ENCODE measurements at regions not wholly inside any gene's neighbourhood (a gene's known extent, or its start where the extent isn't known, plus 50 kb on each side); places are given as distances from the start of the nearest gene placed in this dataset.

GRCh38 chr17:12523244-12523643, 142.4 kb upstream of the MYOCD start:
- peak; percentile 3 for DNase-seq (ENCODE audit: low spot score)

DNA sequence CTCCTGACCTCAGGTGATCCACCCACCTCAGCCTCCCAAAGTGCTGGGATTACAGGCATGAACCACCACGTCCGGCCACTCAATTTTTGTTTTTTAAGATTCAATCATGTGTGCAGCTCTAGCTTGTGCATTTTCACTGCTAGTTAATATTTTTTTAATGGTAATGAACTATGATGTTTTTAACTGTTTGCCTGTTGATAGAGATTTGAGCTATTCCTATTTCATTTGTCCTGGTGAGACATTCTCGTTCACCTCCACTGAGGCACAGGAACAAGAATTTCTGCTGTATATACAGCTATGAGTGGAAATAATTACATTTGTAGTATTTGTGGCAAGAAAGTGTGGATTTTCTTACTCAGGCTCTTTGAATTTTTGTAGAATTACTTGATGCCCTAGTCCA, 137.7 kb upstream of the MYOCD start:
- no peak for DNase-seq (ENCODE audit: low spot score)

DNA sequence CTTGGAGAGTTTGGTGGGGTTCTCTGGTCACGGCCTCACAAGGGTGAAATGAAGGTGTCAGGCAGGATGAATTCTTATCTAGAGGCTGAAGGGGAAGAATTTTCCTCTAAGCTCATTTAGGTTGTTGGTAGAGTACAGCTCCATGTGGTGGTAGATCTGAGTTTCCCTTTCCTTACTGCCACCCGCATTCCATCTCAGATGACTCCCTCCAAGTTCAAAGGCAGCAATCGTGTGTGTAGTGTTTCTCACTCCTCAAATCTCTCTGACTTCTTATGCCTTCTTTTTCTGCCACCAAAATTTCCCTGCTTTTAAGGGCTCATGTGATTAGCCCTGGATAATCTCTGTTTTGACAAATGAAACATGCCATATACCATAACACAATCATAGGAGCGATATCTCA, 135.5 kb upstream of the MYOCD start:
- DNase-seq (ENCODE audit: low spot score): no peak

DNA sequence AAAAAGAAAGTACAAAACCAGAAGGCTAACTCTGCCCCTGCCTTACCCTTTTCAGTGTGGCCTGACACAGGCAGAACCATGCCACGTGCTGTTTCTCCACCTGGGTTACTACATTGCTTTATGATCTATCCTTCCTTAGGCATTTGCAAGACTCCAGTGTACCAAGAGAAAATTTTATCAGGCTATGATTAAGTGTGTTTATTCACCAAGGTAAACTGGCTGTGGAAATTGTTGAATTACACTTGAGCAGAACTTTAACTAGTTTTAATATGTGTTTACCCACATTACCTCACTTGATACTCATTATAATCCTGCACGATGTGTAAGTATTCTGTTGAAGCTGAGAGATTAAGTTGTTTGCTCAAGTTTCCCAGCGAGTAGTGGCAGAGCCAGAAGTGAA, 129.7 kb upstream of the MYOCD start:
- no peak for DNase-seq (ENCODE audit: low spot score)

DNA sequence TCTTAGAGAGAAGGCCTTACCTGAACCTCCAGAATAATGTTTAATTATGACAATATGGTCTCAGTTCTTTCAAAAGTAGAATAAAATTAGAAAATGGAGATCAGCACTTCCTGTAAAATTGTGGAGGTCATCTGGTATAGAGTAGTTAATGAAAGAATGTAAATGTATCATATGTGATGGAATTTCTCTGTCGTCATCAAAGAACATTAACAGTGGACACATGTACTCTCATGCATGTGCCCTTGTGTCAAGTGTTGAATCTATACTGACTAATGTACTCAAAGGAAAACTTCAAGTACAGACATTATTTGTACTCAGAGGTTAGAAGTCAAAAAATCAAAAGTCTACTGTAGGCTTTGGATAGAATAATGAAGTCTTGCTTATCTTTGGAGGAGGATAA, 129.2 kb upstream of the MYOCD start:
- no peak for DNase-seq (ENCODE audit: low spot score)

DNA sequence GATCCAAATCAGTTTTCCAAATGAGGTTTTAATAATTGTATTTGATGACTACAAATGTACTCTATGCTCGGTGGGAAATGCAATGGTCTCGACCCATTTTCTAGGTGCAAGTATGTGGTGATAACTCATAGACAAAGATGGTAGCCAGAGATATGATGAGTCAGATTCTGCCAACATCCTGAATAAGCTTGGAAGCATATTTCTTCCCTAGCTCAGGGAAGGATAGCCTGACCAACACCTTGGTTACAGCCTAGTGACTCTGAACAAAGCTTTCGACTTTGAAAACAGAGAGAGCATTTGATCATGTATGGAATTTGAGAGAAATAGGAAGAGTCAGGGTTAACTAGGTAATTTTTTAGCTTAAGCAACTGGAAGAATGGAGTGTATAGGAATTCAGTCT, 128.3 kb upstream of the MYOCD start:
- no peak for DNase-seq (ENCODE audit: low spot score)

GRCh38 chr17:12538003-12538402, 127.7 kb upstream of the MYOCD start:
- no peak for DNase-seq (ENCODE audit: low spot score)

DNA sequence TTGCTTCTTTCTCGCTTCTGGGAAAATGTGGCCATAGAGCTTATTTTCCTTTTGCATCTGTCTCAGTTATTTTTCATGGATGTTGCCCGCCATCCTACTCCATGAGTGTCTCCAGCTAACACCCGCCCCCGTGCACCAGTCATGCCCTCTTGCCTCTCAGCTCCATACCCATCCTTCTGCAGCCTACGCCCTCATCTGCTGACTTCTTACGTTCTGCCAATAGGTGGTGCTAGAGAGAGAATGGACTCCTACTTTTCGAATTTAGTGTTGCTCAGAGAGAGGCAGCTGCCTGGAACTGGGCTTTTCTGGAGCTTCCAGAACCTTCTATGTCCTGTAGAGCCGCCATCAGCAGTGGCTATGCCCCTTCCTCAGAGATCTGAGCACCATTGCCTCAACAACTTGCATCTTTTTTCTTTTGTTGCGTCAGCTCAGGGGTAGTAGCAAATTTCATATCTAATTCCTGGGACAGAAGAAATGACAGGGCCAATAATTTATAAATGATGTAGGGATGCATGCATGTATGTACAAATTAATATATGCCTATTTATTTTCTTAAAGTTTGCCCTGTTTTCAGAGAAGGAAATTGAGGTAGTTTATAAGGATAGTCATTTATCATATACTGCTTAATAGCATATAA, 119.7 kb upstream of the MYOCD start:
- DNase-seq (ENCODE audit: low spot score): peak; percentile 60

DNA sequence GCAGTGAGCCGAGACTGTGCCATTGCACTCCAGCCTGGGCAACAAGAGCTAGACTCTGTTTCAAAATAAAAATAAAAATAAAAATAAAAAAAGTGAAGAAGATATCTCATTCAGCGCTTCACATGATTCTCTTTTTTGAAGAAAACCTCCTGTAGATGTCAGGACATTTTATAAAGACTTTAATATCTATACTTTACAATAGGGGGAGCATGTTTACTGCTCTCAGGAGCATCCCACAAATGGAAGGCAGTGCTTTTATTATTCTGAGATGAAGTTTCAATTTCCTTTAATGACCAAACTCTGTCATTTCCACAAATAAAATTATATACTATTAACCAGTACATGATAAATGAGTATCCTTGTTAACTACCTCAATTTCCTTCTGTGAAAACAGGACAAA, 118.7 kb upstream of the MYOCD start:
- DNase-seq (ENCODE audit: low spot score): no peak

DNA sequence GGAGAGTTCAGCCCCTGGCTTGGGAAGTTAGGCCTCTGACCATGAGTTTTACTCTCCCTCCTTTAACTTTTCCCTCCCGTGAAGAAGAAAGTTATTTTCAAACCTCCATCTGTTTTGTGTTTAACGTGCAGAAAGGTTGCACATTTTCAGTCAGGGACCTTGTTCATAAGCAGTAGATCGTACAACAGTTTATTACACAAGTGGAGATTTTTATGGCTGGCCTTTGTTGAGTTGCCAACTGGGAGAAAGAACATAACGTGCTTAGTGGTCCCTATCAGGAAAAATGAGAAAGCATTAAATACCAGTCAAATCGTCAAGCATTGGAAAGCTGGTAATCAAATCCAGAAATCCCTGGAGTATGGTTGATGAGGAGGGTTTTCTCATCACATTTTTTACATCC, 117.9 kb upstream of the MYOCD start:
- no peak for DNase-seq (ENCODE audit: low spot score)

DNA sequence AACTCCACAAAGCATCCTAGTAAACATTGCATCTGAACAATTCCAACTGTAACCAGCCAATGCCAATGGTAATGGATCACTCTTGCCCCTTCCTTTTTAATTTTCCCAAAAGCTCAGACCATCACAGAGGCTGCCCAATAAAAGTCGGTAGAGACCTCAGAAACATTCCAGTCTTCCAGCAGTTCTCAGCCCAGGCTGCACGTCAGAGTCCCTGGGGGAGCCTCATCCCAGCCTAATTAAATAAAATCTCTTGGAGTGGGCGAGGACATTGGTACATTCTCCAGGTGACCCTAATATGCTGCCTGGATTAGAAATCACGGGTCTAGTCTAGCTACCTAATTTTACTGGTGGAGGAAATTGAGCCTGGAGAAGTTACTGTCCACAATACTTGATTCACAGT, 117.1 kb upstream of the MYOCD start:
- no peak for DNase-seq (ENCODE audit: low spot score)

DNA sequence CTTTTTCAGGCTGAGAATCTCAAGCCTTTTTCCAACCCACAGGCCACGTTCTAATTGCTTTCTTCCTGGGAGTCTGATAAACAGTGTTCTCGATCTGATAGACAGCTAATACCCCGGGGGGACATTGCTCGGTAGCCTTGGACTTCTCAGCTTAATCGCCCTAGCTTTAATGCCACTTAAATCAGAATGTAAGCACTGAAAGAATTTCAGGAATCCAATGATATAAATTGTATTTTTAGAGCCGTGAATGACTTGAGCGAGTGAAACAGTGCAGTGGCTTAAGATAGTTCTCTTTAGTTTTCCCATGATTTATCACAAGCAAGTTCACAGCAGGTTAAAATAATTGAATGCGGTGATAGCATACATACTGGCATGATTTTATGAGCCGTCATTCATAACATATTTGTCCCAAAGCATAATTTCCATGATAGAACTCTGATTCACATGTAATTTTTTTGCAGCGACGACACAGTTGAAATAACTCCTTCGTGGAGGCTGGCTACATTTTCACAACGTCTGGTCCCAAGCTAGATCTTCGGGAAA, 116.1 kb upstream of the MYOCD start:
- no peak for DNase-seq (ENCODE audit: low spot score)

DNA sequence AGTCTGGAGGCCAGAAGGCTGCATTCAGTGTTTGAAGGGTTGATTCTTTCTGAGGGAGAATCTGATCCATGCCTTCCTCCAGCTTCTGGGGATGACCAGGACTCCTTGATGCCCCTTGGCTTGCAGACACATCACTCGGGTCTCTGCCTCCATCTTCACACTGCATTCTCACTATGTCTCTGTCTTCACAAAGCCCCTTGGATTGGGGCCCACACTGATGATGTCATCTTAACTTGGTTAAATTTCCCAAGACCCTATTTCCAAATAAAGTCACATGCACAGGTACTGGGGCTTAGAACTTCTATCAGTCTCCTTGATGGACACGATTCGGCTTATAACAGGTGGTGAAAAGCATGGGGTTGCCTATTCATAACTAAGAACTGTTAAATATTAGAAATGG, 112.1 kb upstream of the MYOCD start:
- no peak for DNase-seq (ENCODE audit: low spot score)

GRCh38 chr17:12554251-12554650, 111.4 kb upstream of the MYOCD start:
- DNase-seq (ENCODE audit: low spot score): no peak

GRCh38 chr17:12566291-12566690, 99.4 kb upstream of the MYOCD start:
- DNase-seq (ENCODE audit: low spot score): no peak

DNA sequence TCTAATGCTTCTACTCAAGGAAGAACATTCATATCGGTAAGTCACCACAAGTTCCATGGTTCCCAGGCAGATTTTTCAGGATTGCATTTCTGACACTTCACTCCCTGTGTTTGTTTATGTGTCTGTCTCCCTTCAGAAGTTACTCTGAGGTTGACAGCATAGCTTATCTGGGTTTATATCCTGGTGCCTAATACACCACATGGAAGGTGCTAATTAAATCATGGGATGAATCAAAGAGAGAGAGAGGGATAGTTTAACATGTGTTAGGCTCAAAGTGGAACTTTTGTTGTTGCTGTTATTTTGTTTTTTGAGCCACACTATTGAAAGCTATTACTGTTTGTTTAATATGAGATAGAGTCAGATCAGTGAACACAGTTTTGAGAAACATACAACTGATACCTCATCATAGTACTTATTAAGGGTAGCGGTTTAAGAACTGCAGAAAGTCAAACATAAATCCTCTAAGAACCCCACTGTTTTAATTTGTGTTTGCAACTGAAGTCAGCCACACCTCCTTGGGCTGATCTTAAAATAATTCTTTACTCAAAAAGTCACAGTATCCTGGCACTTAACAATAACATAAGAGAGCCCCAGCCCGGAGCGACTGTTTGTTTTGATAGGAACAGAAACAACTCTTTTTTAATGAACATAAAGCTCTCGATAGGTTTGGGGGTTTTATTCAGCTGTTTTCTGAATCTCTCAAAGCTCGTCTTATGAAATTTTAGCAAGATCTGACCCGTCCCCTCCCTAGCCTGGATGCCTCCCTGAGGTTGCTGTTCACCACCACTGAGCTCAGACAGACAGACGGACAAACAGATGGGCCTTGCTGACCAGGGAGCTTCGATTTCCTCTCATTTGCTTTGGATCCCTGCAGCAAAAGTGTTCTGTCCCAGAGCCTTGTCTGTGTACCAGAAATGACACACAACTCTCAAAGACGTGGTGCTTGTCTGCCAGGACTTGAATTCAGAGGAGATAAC, 98.3 kb upstream of the MYOCD start:
- DNase-seq (ENCODE audit: low spot score): no peak

DNA sequence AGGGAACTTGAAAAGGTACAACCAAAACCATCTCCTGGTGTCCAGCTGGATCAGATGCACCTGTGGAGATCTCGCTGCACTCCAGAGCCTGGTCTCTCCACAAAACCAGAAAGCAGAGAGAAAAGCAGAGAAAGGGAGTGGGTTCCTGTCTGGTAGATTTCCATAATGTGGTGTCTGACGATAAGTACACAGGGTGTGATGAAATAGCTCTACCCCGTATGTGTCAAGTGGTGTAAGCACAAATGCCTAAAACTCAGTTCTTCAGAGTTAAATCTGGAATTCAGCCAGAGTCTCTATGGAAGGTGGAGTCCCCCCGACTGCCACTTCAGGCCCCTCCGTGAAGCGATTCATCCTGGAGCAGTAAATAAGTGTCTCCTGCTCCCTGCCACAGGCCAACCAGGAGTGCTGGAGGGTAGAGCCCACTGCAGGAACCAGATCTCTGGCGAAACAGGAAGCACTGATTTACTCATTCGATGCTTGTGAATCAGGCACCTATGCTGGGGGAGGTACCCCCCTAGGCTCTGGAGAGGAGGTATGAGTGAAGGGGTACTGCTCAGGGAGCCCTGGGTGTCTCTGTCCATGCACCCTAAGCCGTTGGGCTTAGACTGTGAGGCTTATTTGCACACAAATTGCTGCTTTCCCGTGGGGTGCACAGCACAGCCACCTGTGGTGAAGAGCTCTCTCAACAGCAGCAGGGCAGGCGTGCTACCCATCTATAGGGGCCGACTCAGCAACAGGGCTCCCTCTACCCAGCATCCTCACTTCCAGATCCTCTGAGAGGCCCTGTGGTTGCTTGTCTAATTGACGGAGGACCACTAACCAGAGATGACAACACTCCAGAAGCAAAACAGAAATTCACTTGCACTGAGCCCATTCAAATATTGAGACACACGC, 97.1 kb upstream of the MYOCD start:
- DNase-seq (ENCODE audit: low spot score): no peak

DNA sequence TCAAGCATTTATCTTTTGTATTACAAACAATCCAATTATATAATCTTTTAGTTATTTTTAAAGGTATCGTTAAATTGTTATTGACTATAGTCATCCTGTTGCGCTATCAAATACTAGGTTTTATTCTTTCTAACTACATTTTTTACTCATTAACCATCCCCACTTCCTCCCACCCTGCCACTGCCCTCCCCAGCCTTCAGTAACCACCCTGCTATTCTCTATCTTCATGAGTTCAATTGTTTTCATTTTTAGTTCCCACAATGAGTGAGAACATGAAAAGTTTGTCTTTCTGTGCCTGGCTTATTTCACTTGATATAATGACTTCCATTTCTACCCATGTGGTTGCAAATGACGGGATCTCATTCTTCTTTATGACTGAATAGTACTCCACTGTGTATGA, 94.1 kb upstream of the MYOCD start:
- DNase-seq (ENCODE audit: low spot score): no peak

DNA sequence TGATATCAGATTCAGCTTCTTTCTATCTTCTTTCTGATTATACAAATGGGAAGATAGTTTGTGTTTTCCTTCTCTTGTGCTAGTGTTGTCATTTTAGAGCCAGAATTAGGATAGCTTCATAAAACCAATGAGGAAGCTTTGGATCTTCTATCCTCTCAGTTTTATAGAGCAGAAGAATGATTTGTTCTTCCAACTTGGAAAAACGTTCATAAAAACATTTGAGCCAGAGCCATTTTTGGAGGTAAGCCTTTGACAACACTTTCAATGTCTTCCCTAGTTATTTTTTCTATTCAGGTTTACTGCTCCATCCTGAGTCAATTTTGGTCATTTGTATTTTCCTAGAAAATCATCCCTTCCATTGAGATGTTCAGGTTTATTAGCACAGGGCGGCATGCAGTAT, 91.2 kb upstream of the MYOCD start:
- DNase-seq (ENCODE audit: low spot score): no peak

- no peak for DNase-seq (ENCODE audit: low spot score)
These were observed 90.0 kb upstream of the MYOCD start for GRCh38 chr17:12575641-12576040.

DNA sequence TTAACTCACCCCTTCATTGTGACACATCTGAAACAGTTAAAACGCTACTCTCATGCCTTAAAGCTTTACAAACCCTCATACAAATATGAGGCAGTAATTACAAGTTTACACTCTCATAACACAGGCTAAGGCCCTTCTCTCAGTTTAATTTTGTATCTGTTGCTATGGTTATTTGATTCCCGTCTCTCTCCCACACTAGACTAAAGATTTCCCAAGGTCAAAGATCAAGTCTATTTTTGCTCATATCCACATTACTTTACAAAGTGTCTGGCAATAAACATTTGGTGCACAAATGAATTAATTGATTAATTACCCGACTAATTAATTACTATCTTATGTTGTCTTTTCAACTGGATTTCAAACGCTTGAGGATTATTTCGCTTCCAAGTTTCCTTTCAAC, 86.4 kb upstream of the MYOCD start:
- no peak for DNase-seq (ENCODE audit: low spot score)

DNA sequence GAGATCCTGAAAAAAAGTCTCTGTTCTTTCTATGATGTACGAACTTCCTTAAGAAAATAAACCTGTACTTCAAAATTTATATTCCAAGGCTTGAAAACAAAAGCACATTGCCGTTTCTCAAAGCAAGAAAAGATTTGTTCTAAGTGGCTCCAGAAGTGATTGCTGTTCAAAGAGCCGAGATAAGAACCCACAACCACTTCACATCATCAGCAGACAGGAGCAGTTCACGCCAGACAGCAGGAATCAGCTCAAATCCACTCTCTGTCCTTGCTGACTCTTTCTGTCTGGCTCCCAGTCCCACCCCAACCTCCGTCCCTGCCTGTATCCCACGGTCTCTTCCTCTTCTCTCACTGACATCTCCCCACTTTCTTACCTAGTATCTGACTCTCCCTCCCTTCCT, 85.0 kb upstream of the MYOCD start:
- no peak for DNase-seq (ENCODE audit: low spot score)

All from HT-29 (cell line).